ENCODE measurements at regions not wholly inside any gene's neighbourhood (a gene's known extent, or its start where the extent isn't known, plus 50 kb on each side); places are given as distances from the start of the nearest gene placed in this dataset.

GRCh38 chrX:100216083-100216482, 194.0 kb downstream of the PCDH19 start:
- Histone ChIP-seq H3F3A (replicated peaks; ENCODE audit: low read depth) (no peaks in the 10 kb centered on the region), H3K79me2 (replicated peaks; ENCODE audit: insufficient read depth) (no peaks in the 10 kb centered on the region), H3K4me2 (no peak overlapping the region), H3K27me3 (ENCODE audit: insufficient read depth) (no peaks in the 10 kb centered on the region), H3K4me3 (no peak overlapping the region), H3K36me3 (ENCODE audit: insufficient read depth) (no peaks in the 10 kb centered on the region), H4K20me1 (replicated peaks; ENCODE audit: insufficient read depth) (no peaks in the 10 kb centered on the region), H3K4me1 (ENCODE audit: insufficient read depth) (no peaks in the 10 kb centered on the region), H3K9me2 (ENCODE audit: insufficient read depth) (no peaks in the 10 kb centered on the region), H2AFZ (no peak overlapping the region), H3K27ac (ENCODE audit: low read depth) (no peak overlapping the region)
- no peaks in the 10 kb centered on the region for H3K4me1 Mint-ChIP-seq
- ATAC-seq (no peak), DNase-seq (ENCODE audit: low spot score) (no peak)
- H3K4me3 Mint-ChIP-seq: no peak overlapping the region
- no peaks in the 10 kb centered on the region for H3K27me3 Mint-ChIP-seq (ENCODE audit: insufficient read depth, low read depth, poor library complexity)
- no peaks in the 10 kb centered on the region for H3K36me3 Mint-ChIP-seq (ENCODE audit: low read depth)
- no peak overlapping the region for H3K27ac Mint-ChIP-seq
- TF ChIP-seq ZNF331 (CRISPR knock-in tag; IDR thresholded peaks at IDR 0.05; ENCODE audit: low read depth) (no peak), CREB1 (CRISPR knock-in tag; IDR thresholded peaks at IDR 0.05; ENCODE audit: low read depth) (no peak), CTCF (conservative IDR thresholded peaks at IDR 0.05; ENCODE audit: low read depth in 2 of 2) (no peak), STAT1 (IDR thresholded peaks at IDR 0.05; ENCODE audit: unreplicated experiment) (no peak), NANOG (IDR thresholded peaks at IDR 0.05; ENCODE audit: borderline replicate concordance) (no peak), EZH2 (IDR thresholded peaks at IDR 0.05; ENCODE audit: low read depth, unreplicated experiment) (no peak), EZH2phosphoT487 (IDR thresholded peaks at IDR 0.05; ENCODE audit: unreplicated experiment) (no peak), JUNB (IDR thresholded peaks at IDR 0.05; ENCODE audit: unreplicated experiment) (no peak), ETS1 (IDR thresholded peaks at IDR 0.05) (no peak)
- no peaks in the 10 kb centered on the region for H3K9me3 Mint-ChIP-seq

GRCh38 chrX:100208076-100208475, 202.0 kb downstream of the PCDH19 start:
- TF ChIP-seq EZH2 (IDR thresholded peaks at IDR 0.05; ENCODE audit: low read depth, unreplicated experiment) (no peak), REST (IDR thresholded peaks at IDR 0.05; ENCODE audit: unreplicated experiment) (no peak), CTCF (conservative IDR thresholded peaks at IDR 0.05; ENCODE audit: low read depth in 2 of 2) (peak in 1 of 2 experiments; percentile 14; a peak in 1 of 4 replicates)
- no peak overlapping the region for H3K27ac Mint-ChIP-seq
- no peaks in the 10 kb centered on the region for H3K36me3 ChIP-seq (ENCODE audit: insufficient read depth)
- peak; percentile 2 for DNase-seq (ENCODE audit: low spot score)
- no peak overlapping the region for H3K27ac ChIP-seq (ENCODE audit: low read depth)
- no peaks in the 10 kb centered on the region for H3F3A ChIP-seq (replicated peaks; ENCODE audit: low read depth)
- peaks cover 7% of the 10 kb centered on the region; the same call in 2 of the 3 replicates for H3K4me1 Mint-ChIP-seq
- no peaks in the 10 kb centered on the region for H3K36me3 Mint-ChIP-seq (ENCODE audit: low read depth)
- ATAC-seq: peak; percentile 35; the same call in 1 of the 3 replicates
- H3K27me3 ChIP-seq (ENCODE audit: insufficient read depth): no peaks in the 10 kb centered on the region
- no peak overlapping the region for H3K4me3 Mint-ChIP-seq
- no peaks in the 10 kb centered on the region for H3K4me1 ChIP-seq (ENCODE audit: insufficient read depth)
- no peaks in the 10 kb centered on the region for H4K20me1 ChIP-seq (replicated peaks; ENCODE audit: insufficient read depth)
- H3K9me3 Mint-ChIP-seq: no peaks in the 10 kb centered on the region
- no peaks in the 10 kb centered on the region for H3K27me3 Mint-ChIP-seq (ENCODE audit: insufficient read depth, low read depth, poor library complexity)
- H2AFZ ChIP-seq: peak overlapping the region; percentile 76; the same call in 1 of the 2 replicates
- H3K9me2 ChIP-seq (ENCODE audit: insufficient read depth): no peaks in the 10 kb centered on the region
- H3K4me2 ChIP-seq: no peak overlapping the region
- H3K79me2 ChIP-seq (replicated peaks; ENCODE audit: insufficient read depth): no peaks in the 10 kb centered on the region
- no peak overlapping the region for H3K4me3 ChIP-seq
